ENCODE measurements at regions not wholly inside any gene's neighbourhood (a gene's known extent, or its start where the extent isn't known, plus 50 kb on each side); places are given as distances from the start of the nearest gene placed in this dataset.

- Histone ChIP-seq H3K27me3 (no peaks in the 10 kb centered on the region), H3K9me3 (no peaks in the 10 kb centered on the region), H3K4me1 (peaks cover 2 to 4% of the 10 kb centered on the region in 2 donors), H3K36me3 (no peaks in the 10 kb centered on the region), H3K27ac (no peak overlapping the region), H3K4me3 (replicated peaks in 1 of 3) (no peak overlapping the region)
- intact Hi-C loops (cut with DNase I), result no loop called here
- no peak for DNase-seq
- 92 to 94% methylated on average over 3 of the region's 3 CpGs for WGBS, 2 donors
- TF ChIP-seq POLR2A (IDR thresholded peaks at IDR 0.05) (no peak), CTCF (IDR thresholded peaks at IDR 0.05) (no peak)
These were observed 321.6 kb downstream of the SLC4A3 start for GRCh38 chr2:219949053-219949452.

- intact Hi-C loops (cut with DNase I), result no loop called here
- H3K36me3 ChIP-seq, result no peaks in the 10 kb centered on the region
- TF ChIP-seq POLR2A (IDR thresholded peaks at IDR 0.05), result no peak
- TF ChIP-seq CTCF (IDR thresholded peaks at IDR 0.05), result no peak
- no peak for DNase-seq
- H3K4me1 ChIP-seq, result peaks cover 2 to 4% of the 10 kb centered on the region in 2 donors
- no peak overlapping the region for H3K27ac ChIP-seq
- H3K9me3 ChIP-seq, result no peaks in the 10 kb centered on the region
- no peak overlapping the region for H3K4me3 ChIP-seq (replicated peaks in 1 of 3)
- no peaks in the 10 kb centered on the region for H3K27me3 ChIP-seq
These were observed 323.7 kb downstream of the SLC4A3 start for GRCh38 chr2:219951099-219951498.

- no peak for TF ChIP-seq POLR2A (IDR thresholded peaks at IDR 0.05)
- TF ChIP-seq CTCF (IDR thresholded peaks at IDR 0.05), result no peak
- DNase-seq, result no peak
- H3K36me3 ChIP-seq, result no peaks in the 10 kb centered on the region
- no peak overlapping the region for H3K27ac ChIP-seq
- no peak overlapping the region for H3K4me3 ChIP-seq (replicated peaks in 1 of 3)
- 65 to 77% methylated on average over 1 of the region's 1 CpG for WGBS, 2 donors
- H3K4me1 ChIP-seq, result peaks cover 5 to 14% of the 10 kb centered on the region in 2 donors
- no peaks in the 10 kb centered on the region for H3K27me3 ChIP-seq
- intact Hi-C loops (cut with DNase I), result no loop called here
- no peaks in the 10 kb centered on the region for H3K9me3 ChIP-seq
These were observed 326.9 kb downstream of the SLC4A3 start for GRCh38 chr2:219954331-219954730.

- TF ChIP-seq CTCF (IDR thresholded peaks at IDR 0.05) (no peak), POLR2A (IDR thresholded peaks at IDR 0.05) (no peak)
- 16 to 52% methylated on average over 1 of the region's 1 CpG for WGBS, 2 donors
- Histone ChIP-seq H3K27me3 (no peaks in the 10 kb centered on the region), H3K4me1 (peaks cover 5 to 14% of the 10 kb centered on the region in 2 donors), H3K27ac (no peak overlapping the region), H3K9me3 (no peaks in the 10 kb centered on the region), H3K4me3 (replicated peaks in 1 of 3) (no peak overlapping the region), H3K36me3 (no peaks in the 10 kb centered on the region)
- DNase-seq, result no peak
- intact Hi-C loops (cut with DNase I), result no loop called here
These were observed 330.4 kb downstream of the SLC4A3 start for GRCh38 chr2:219957820-219958219.

GRCh38 chr2:219958941-219959340, 331.5 kb downstream of the SLC4A3 start:
- no peak for TF ChIP-seq CTCF (IDR thresholded peaks at IDR 0.05)
- TF ChIP-seq POLR2A (IDR thresholded peaks at IDR 0.05), result no peak
- no peak overlapping the region for H3K27ac ChIP-seq
- H3K27me3 ChIP-seq, result no peaks in the 10 kb centered on the region
- H3K4me1 ChIP-seq, result peaks cover 5 to 14% of the 10 kb centered on the region in 2 donors
- no peak overlapping the region for H3K4me3 ChIP-seq (replicated peaks in 1 of 3)
- 68 to 71% methylated on average over 1 of the region's 1 CpG for WGBS, 2 donors
- H3K9me3 ChIP-seq, result no peaks in the 10 kb centered on the region
- no peak for DNase-seq
- intact Hi-C loops (cut with DNase I), result no loop called here
- H3K36me3 ChIP-seq, result no peaks in the 10 kb centered on the region

All from thyroid gland (tissue), 4 donors.